Gastrocnemius medialis (tissue), 4 donors: ENCODE measurements at regions not wholly inside any gene's neighbourhood (a gene's known extent, or its start where the extent isn't known, plus 50 kb on each side); places are given as distances from the start of the nearest gene placed in this dataset.

Source experiments
- ATAC-seq, 2 donors: fragments of 150-250 bp; one replicate each; pipeline ENCODE4 v1.9.1; 2016
- DNase-seq, 2 donors: peaks; one replicate each; pipeline ENCODE4 v3.0.0-alpha.2; 2019
- H3K27ac ChIP-seq, 4 donors: fragments of 200-600 bp; sonication (generic); 1 replicate in 1 of 4; 2 replicates in 3 of 4; pipeline ENCODE4 v1.5.1; 2016 to 2018; ENCODE audit warnings: mild to moderate bottlenecking in 2 of 4, moderate library complexity in 1 of 4
- H3K27me3 ChIP-seq, 3 donors: fragments of 200-600 bp; sonication (generic) in 2 of 3; 1 replicate in 1 of 3; 2 replicates in 2 of 3; pipeline versions ENCODE4 v1.5.1 to v1.6.0; 2016 to 2019; ENCODE audit warnings: mild to moderate bottlenecking in 1 of 3, moderate library complexity in 1 of 3
- H3K36me3 ChIP-seq, 2 donors: fragments of 200-600 bp; sonication (generic) in 1 of 2; one replicate each; pipeline ENCODE4 v1.5.1; 2017 to 2018
- H3K4me1 ChIP-seq, 2 donors: fragments of 200-600 bp; sonication (generic) in 1 of 2; one replicate each; pipeline ENCODE4 v1.5.1; 2016 to 2017; ENCODE audit warnings: mild to moderate bottlenecking in 2 of 2
- H3K4me3 ChIP-seq, 4 donors: fragments of 200-600 bp; sonication (generic) in 3 of 4; 1 replicate in 1 of 4; 2 replicates in 3 of 4; pipeline ENCODE4 v1.5.1; 2016 to 2019; ENCODE audit warnings: mild to moderate bottlenecking in 2 of 4
- H3K9me3 ChIP-seq, 3 donors: fragments of 200-600 bp; sonication (generic) in 2 of 3; 1 replicate in 1 of 3; 2 replicates in 2 of 3; pipeline ENCODE4 v1.5.1; 2016 to 2019
- CTCF ChIP-seq, 5 experiments: fragments of 450-650 bp in 3 of 5; fragments of 200-600 bp in 2 of 5; sonication (generic) in 2 of 5; IDR thresholded peaks in 4 of 5; conservative IDR thresholded peaks in 1 of 5; 1 replicate in 4 of 5; 2 replicates in 1 of 5; pipeline ENCODE4 v1.5.1; 2016 to 2019; ENCODE audit warnings: antibody characterized with exemption in 5 of 5, mild to moderate bottlenecking in 3 of 5, moderate library complexity in 3 of 5
- POLR2A ChIP-seq, 2 donors: fragments of 450-650 bp; IDR thresholded peaks; one replicate each; pipeline ENCODE4 v1.6.1; 2017; ENCODE audit warnings: antibody characterized with exemption in 2 of 2, mild to moderate bottlenecking in 2 of 2, moderate library complexity in 2 of 2
- in situ Hi-C, 4 donors: fragments of 200-750 bp; cut with MboI; loops; one replicate each; pipeline versions ENCODE4 v1.15.0 to v1.8.0; 2017; ENCODE audit warnings: low sequenced_read_pairs in 4 of 4
- intact Hi-C: fragments of 100-400 bp; cut with DNase I; formaldehyde crosslinking; loops from one replicate; pipeline ENCODE4 v1.15.1; 2023; ENCODE audit warnings: low total_unique reads

- H3K9me3 ChIP-seq, result no peaks in the 10 kb centered on the region
- DNase-seq, result no peak
- TF ChIP-seq CTCF (IDR thresholded peaks at IDR 0.05 in 4 of 5, conservative IDR thresholded peaks at IDR 0.05 in 1 of 5), result no peak
- TF ChIP-seq POLR2A (IDR thresholded peaks at IDR 0.05), result no peak
- H3K27ac ChIP-seq, result no peak overlapping the region
- no peak for ATAC-seq
- H3K4me3 ChIP-seq, result no peak overlapping the region
- H3K4me1 ChIP-seq, result no peaks in the 10 kb centered on the region
- in situ Hi-C loops, result no loop called here
- intact Hi-C loops, result no loop called here
- no peaks in the 10 kb centered on the region for H3K27me3 ChIP-seq
- no peaks in the 10 kb centered on the region for H3K36me3 ChIP-seq
These were observed 326.2 kb downstream of the CBLN4 start for GRCh38 chr20:55678970-55679667.

DNA sequence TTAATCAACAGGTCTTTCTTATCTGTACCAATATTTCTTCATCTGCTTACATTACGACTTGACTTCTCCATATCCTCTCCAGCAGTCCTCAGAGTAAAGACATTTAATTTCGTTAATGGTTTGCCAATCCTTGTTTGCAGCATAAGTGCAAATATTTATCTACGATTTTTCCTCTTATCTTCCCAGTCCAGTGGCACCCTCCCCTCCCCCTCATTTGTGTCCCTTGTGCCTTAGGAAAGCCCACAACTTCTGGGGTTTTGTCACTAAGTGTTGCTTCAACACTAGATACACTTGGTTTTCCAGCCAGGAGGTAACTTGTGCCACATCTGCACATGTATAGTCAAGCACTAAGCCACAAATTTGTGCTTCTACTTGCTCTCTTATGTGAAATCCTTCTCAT is 327.2 kb downstream of the CBLN4 start:
- no peak for ATAC-seq
- no peak for TF ChIP-seq POLR2A (IDR thresholded peaks at IDR 0.05)
- intact Hi-C loops, result no loop called here
- H3K4me3 ChIP-seq, result no peak overlapping the region
- H3K27ac ChIP-seq, result no peak overlapping the region
- no peak for DNase-seq
- H3K9me3 ChIP-seq, result no peaks in the 10 kb centered on the region
- no peaks in the 10 kb centered on the region for H3K36me3 ChIP-seq
- no peaks in the 10 kb centered on the region for H3K4me1 ChIP-seq
- no peaks in the 10 kb centered on the region for H3K27me3 ChIP-seq
- in situ Hi-C loops, result no loop called here

GRCh38 chr20:55677011-55677410 is 328.3 kb downstream of the CBLN4 start:
- DNase-seq (no peak), ATAC-seq (no peak)
- no peak overlapping the region for H3K4me3 ChIP-seq
- H3K27me3 ChIP-seq, result no peaks in the 10 kb centered on the region
- H3K36me3 ChIP-seq, result no peaks in the 10 kb centered on the region
- no peaks in the 10 kb centered on the region for H3K4me1 ChIP-seq
- H3K27ac ChIP-seq, result no peak overlapping the region
- TF ChIP-seq POLR2A (IDR thresholded peaks at IDR 0.05) (no peak), CTCF (IDR thresholded peaks at IDR 0.05 in 4 of 5, conservative IDR thresholded peaks at IDR 0.05 in 1 of 5) (no peak)
- in situ Hi-C loops (no loop called here), intact Hi-C loops (no loop called here)
- no peaks in the 10 kb centered on the region for H3K9me3 ChIP-seq

DNA sequence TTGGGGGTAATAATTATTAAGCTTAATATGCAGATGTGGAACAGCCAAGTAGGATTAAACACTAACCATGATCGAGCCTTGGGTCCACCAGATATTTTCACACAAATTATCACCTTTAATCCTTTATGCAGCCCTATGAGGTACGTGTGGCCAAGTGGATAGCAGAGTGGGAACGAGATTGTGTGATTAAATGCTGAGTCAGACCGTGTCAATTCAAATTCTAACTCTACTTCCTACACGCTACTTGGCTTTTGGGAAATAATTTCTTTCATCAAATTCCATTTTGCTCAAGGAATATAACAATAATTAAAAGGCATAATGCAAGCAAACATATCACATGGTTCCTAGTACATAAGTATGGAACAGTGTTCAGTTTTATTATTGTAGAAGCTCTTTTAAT is 329.2 kb downstream of the CBLN4 start:
- in situ Hi-C loops, result no loop called here
- intact Hi-C loops, result no loop called here
- DNase-seq (no peak), ATAC-seq (no peak)
- Histone ChIP-seq H3K27me3 (no peaks in the 10 kb centered on the region), H3K36me3 (no peaks in the 10 kb centered on the region), H3K27ac (no peak overlapping the region), H3K4me1 (no peaks in the 10 kb centered on the region), H3K4me3 (no peak overlapping the region), H3K9me3 (no peaks in the 10 kb centered on the region)
- no peak for TF ChIP-seq POLR2A (IDR thresholded peaks at IDR 0.05)
- no peak for TF ChIP-seq CTCF (IDR thresholded peaks at IDR 0.05 in 4 of 5, conservative IDR thresholded peaks at IDR 0.05 in 1 of 5)

GRCh38 chr20:55668631-55669030 is 336.7 kb downstream of the CBLN4 start:
- Histone ChIP-seq H3K36me3 (no peaks in the 10 kb centered on the region), H3K4me1 (no peaks in the 10 kb centered on the region), H3K27me3 (no peaks in the 10 kb centered on the region), H3K9me3 (no peaks in the 10 kb centered on the region), H3K4me3 (no peak overlapping the region), H3K27ac (no peak overlapping the region)
- in situ Hi-C loops (no loop called here), intact Hi-C loops (no loop called here)
- no peak for DNase-seq
- no peak for TF ChIP-seq POLR2A (IDR thresholded peaks at IDR 0.05)
- TF ChIP-seq CTCF (IDR thresholded peaks at IDR 0.05 in 4 of 5, conservative IDR thresholded peaks at IDR 0.05 in 1 of 5), result no peak
- ATAC-seq, result no peak
